ENCODE measurements at regions not wholly inside any gene's neighbourhood (a gene's known extent, or its start where the extent isn't known, plus 50 kb on each side); places are given as distances from the start of the nearest gene placed in this dataset.
"Not testable (repeated sequence)": the region's sequence is repeated elsewhere in the genome, so short reads cannot be mapped to it uniquely, and the experiment has no call there.

GRCh38 chr4:130738233-130738632, 1642.3 kb downstream of the C4orf33 start:
- no peak for DNase-seq (ENCODE audit: low read depth)

GRCh38 chr4:130747842-130748241, 1651.9 kb downstream of the C4orf33 start:
- no peak for DNase-seq (ENCODE audit: low read depth)

- DNase-seq (ENCODE audit: low read depth) = no peak
Observed at GRCh38 chr4:130753926-130754325, 1658.0 kb downstream of the C4orf33 start.

GRCh38 chr4:130760246-130760645, 1664.3 kb downstream of the C4orf33 start:
- no peak for DNase-seq (ENCODE audit: low read depth)

GRCh38 chr4:130767384-130767783, 1671.4 kb downstream of the C4orf33 start:
- DNase-seq (ENCODE audit: low read depth) = not testable (repeated sequence)

GRCh38 chr4:130772966-130773365, 1677.0 kb downstream of the C4orf33 start:
- not testable (repeated sequence) for DNase-seq (ENCODE audit: low read depth)

- DNase-seq (ENCODE audit: low read depth) = no peak
Observed at GRCh38 chr4:130808492-130808891, 1712.5 kb downstream of the C4orf33 start.

- DNase-seq (ENCODE audit: low read depth) = no peak
Observed at GRCh38 chr4:130812117-130812765, 1716.3 kb downstream of the C4orf33 start.

GRCh38 chr4:130814896-130815295, 1718.9 kb downstream of the C4orf33 start:
- no peak for DNase-seq (ENCODE audit: low read depth)

- no peak for DNase-seq (ENCODE audit: low read depth)
Observed at GRCh38 chr4:130820448-130820847, 1724.5 kb downstream of the C4orf33 start.

- DNase-seq (ENCODE audit: low read depth) = no peak
Observed at GRCh38 chr4:130825284-130825683, 1729.3 kb downstream of the C4orf33 start.

- DNase-seq (ENCODE audit: low read depth) = no peak
Observed at GRCh38 chr4:130850019-130850524, 1754.1 kb downstream of the C4orf33 start.

- no peak for DNase-seq (ENCODE audit: low read depth)
Observed at GRCh38 chr4:130851107-130851506, 1755.2 kb downstream of the C4orf33 start.

GRCh38 chr4:130851932-130852331, 1756.0 kb downstream of the C4orf33 start:
- DNase-seq (ENCODE audit: low read depth) = no peak

- no peak for DNase-seq (ENCODE audit: low read depth)
Observed at GRCh38 chr4:130855533-130855932, 1759.6 kb downstream of the C4orf33 start.

- DNase-seq (ENCODE audit: low read depth) = no peak
Observed at GRCh38 chr4:130859991-130860390, 1764.0 kb downstream of the C4orf33 start.

- no peak for DNase-seq (ENCODE audit: low read depth)
Observed at GRCh38 chr4:130896920-130897319, 1801.0 kb downstream of the C4orf33 start.

- DNase-seq (ENCODE audit: low read depth) = no peak
Observed at GRCh38 chr4:130901321-130901720, 1805.4 kb downstream of the C4orf33 start.

GRCh38 chr4:130922955-130923354, 1827.0 kb downstream of the C4orf33 start:
- DNase-seq (ENCODE audit: low read depth) = no peak

- DNase-seq (ENCODE audit: low read depth) = no peak
Observed at GRCh38 chr4:130955520-130955919, 1859.6 kb downstream of the C4orf33 start.

GRCh38 chr4:130985371-130985770, 1889.4 kb downstream of the C4orf33 start:
- no peak for DNase-seq (ENCODE audit: low read depth)

GRCh38 chr4:130995988-130996387, 1900.0 kb downstream of the C4orf33 start:
- no peak for DNase-seq (ENCODE audit: low read depth)

GRCh38 chr4:131001371-131001770, 1905.4 kb downstream of the C4orf33 start:
- no peak for DNase-seq (ENCODE audit: low read depth)

- no peak for DNase-seq (ENCODE audit: low read depth)
Observed at GRCh38 chr4:131002132-131002531, 1906.2 kb downstream of the C4orf33 start.
